HepG2 (cell line): ENCODE measurements at regions not wholly inside any gene's neighbourhood (a gene's known extent, or its start where the extent isn't known, plus 50 kb on each side); places are given as distances from the start of the nearest gene placed in this dataset.

Experiments
- ATAC-seq: fragments of 200-7000 bp; cut with Tn5 transposase; 3 replicates; pipeline ENCODE4 v1.9.1; 2020; ENCODE audit warnings: mild to moderate bottlenecking, moderate library complexity
- BruUV-seq: library from RNA; stranded (reverse); fragments of 400-500 nt; replicated peaks from 2 replicates; lab custom pipeline; 2021; lab: Mats Ljungman, UMichigan
- CTCF ChIA-PET: fragments of 300-600 bp; formaldehyde crosslinking; extraction: SDS; loops from one replicate; lab custom pipeline; 2021; ENCODE audit warnings: low total read pairs, inconsistent platforms, low intra/inter-chr PET ratio; lab: Yijun Ruan, JAX
- POLR2A ChIA-PET: fragments of 350-600 bp; sonication (Branson Sonifier 250); formaldehyde crosslinking; loops from one replicate; lab custom pipeline; 2020; ENCODE audit warnings: antibody characterized with exemption, inconsistent platforms; lab: Yijun Ruan, JAX
- DNase-seq: peaks from one replicate; pipeline ENCODE4 v3.0.0-alpha.2; 2015; ENCODE audit warnings: low spot score
- FAIRE-seq: peaks from 3 replicates; lab custom pipeline; 2011; peaks lifted over from hg19 to GRCh38; lab: Jason Lieb, UNC
- H2AFZ ChIP-seq: one replicate; pipeline ENCODE4 v1.6.1; 2011; ENCODE audit warnings: low read length, inconsistent platforms
- H3K27ac ChIP-seq: fragments of 300-600 bp; 3 replicates; pipeline ENCODE4 v1.8.0; 2011; ENCODE audit warnings: mixed run types, mild to moderate bottlenecking, mixed read lengths, low read length, inconsistent platforms; ENCODE audit not compliant: insufficient read depth; ENCODE audit errors: extremely low read length
- H3K27me3 ChIP-seq, 2 experiments: fragments of 200-600 bp in 1 of 2; 2 replicates in 1 of 2; 3 replicates in 1 of 2; pipeline versions ENCODE4 v1.6.0 to v1.8.0; 2011; ENCODE audit warnings: low read length in 2 of 2, mild to moderate bottlenecking in 2 of 2, moderate library complexity in 2 of 2, inconsistent platforms in 1 of 2; ENCODE audit not compliant: insufficient read depth in 2 of 2, control insufficient read depth in 1 of 2
- H3K36me3 ChIP-seq, 2 experiments: fragments of 200-600 bp in 1 of 2; replicated peaks in 1 of 2; 2 replicates in 1 of 2; 3 replicates in 1 of 2; pipeline versions ENCODE4 v1.5.1 to v1.8.0; 2011; ENCODE audit warnings: low read length in 2 of 2, inconsistent platforms in 1 of 2; ENCODE audit not compliant: insufficient read depth in 2 of 2, control insufficient read depth in 1 of 2
- H3K4me1 ChIP-seq: 2 replicates; pipeline ENCODE4 v1.5.1; 2012; ENCODE audit warnings: low read length, inconsistent platforms; ENCODE audit not compliant: insufficient read depth
- H3K4me2 ChIP-seq: 2 replicates; pipeline ENCODE4 v1.6.0; 2011; ENCODE audit warnings: low read depth, low read length, inconsistent platforms
- H3K4me3 ChIP-seq, 3 experiments: fragments of 200-600 bp in 1 of 3; sonication (generic), shearing (Covaris generic) in 1 of 3; replicated peaks in 1 of 3; 2 replicates each; pipeline ENCODE4 v1.5.1; 2011 to 2016; ENCODE audit warnings: low read length in 3 of 3, inconsistent platforms in 2 of 3, low read depth in 2 of 3, mild to moderate bottlenecking in 2 of 3, control low read depth in 1 of 3, mixed read lengths in 1 of 3; ENCODE audit not compliant: insufficient read depth in 1 of 3
- H3K79me2 ChIP-seq: one replicate; pipeline ENCODE4 v1.6.1; 2011; ENCODE audit warnings: low read length, inconsistent platforms; ENCODE audit not compliant: insufficient read depth
- H3K9ac ChIP-seq: 2 replicates; pipeline ENCODE4 v1.6.0; 2011; ENCODE audit warnings: mild to moderate bottlenecking, low read depth, low read length, inconsistent platforms; ENCODE audit not compliant: insufficient read depth
- H3K9me3 ChIP-seq: 2 replicates; pipeline ENCODE4 v1.5.1; 2012; ENCODE audit warnings: mild to moderate bottlenecking, low read length
- H4K20me1 ChIP-seq: 2 replicates; pipeline ENCODE4 v1.6.0; 2011; ENCODE audit warnings: inconsistent platforms, mild to moderate bottlenecking, low read length, moderate library complexity; ENCODE audit not compliant: insufficient read depth
- ARNTL ChIP-seq: sonication (generic); formaldehyde crosslinking; IDR thresholded peaks from 2 replicates; pipeline ENCODE4 v1.4.0; 2020; ENCODE audit warnings: mild to moderate bottlenecking, missing genetic modification reagents
- CAMTA2 ChIP-seq: sonication (generic); formaldehyde crosslinking; IDR thresholded peaks from 2 replicates; pipeline ENCODE4 v1.4.0; 2020; ENCODE audit warnings: mild to moderate bottlenecking, missing genetic modification reagents, borderline replicate concordance
- DR1 ChIP-seq: sonication (generic); formaldehyde crosslinking; IDR thresholded peaks from 2 replicates; pipeline ENCODE4 v1.8.0; 2021; ENCODE audit warnings: mild to moderate bottlenecking, missing genetic modification reagents, inconsistent platforms
- ELF3 ChIP-seq: IDR thresholded peaks from 2 replicates; pipeline ENCODE4 v1.6.1; 2016; ENCODE audit warnings: missing genetic modification reagents, missing compliant biosample characterization
- GFI1 ChIP-seq: sonication (generic); formaldehyde crosslinking; IDR thresholded peaks from 2 replicates; pipeline ENCODE4 v1.5.0; 2020; ENCODE audit warnings: missing genetic modification reagents, mild to moderate bottlenecking, borderline replicate concordance
- MAFF ChIP-seq: IDR thresholded peaks from 2 replicates; pipeline ENCODE4 v1.6.1; 2011; ENCODE audit warnings: low read depth, low read length, improper control_type of control experiment
- NFE2L1 ChIP-seq: sonication (generic); formaldehyde crosslinking; IDR thresholded peaks from 2 replicates; pipeline ENCODE4 v1.4.0; 2020; ENCODE audit warnings: missing genetic modification reagents, mild to moderate bottlenecking, borderline replicate concordance
- PITX1 ChIP-seq: sonication (generic); formaldehyde crosslinking; IDR thresholded peaks from 2 replicates; pipeline ENCODE4 v1.5.1; 2020; ENCODE audit warnings: mild to moderate bottlenecking, missing genetic modification reagents
- PRMT3 ChIP-seq: sonication (generic); formaldehyde crosslinking; IDR thresholded peaks from 2 replicates; pipeline ENCODE4 v1.8.1; 2022; ENCODE audit warnings: low read depth, mild to moderate bottlenecking, moderate library complexity, missing genetic modification reagents, borderline replicate concordance
- SOX13 ChIP-seq, 3 experiments: fragments of 450-650 bp in 1 of 3; sonication (generic) in 1 of 3; formaldehyde crosslinking in 1 of 3; IDR thresholded peaks in 2 of 3; conservative IDR thresholded peaks in 1 of 3; 2 replicates each; pipeline versions ENCODE4 v1.5.0 to v1.6.1; 2016 to 2020; ENCODE audit warnings: antibody characterized with exemption in 1 of 3, mild to moderate bottlenecking in 1 of 3, missing compliant biosample characterization in 1 of 3, missing genetic modification reagents in 1 of 3, moderate library complexity in 1 of 3
- ZFP36 ChIP-seq: fragments of 150-350 bp; IDR thresholded peaks from 2 replicates; pipeline ENCODE4 v1.6.1; 2018; ENCODE audit warnings: borderline replicate concordance, low read length, low read depth; ENCODE audit not compliant: partially characterized antibody
- ZNF350 ChIP-seq: sonication (generic); formaldehyde crosslinking; IDR thresholded peaks from 2 replicates; pipeline ENCODE4 v1.4.0; 2020; ENCODE audit warnings: mild to moderate bottlenecking, low read depth, missing genetic modification reagents, borderline replicate concordance
- WGBS: methylation state at CpG from one replicate; pipeline ENCODE4 v1.1.6; 2017; ENCODE audit warnings: low lambda C conversion rate; 5-methylcytosine and 5-hydroxymethylcytosine counted together
- in situ Hi-C: cut with HindIII; loops from 2 replicates; pipeline ENCODE4 v1.10.0; 2017; ENCODE audit warnings: low pct_unique_long_range_greater_than_20kb; ENCODE audit not compliant: extremely low pct_ligation_motif_present
- intact Hi-C: fragments of 100-400 bp; cut with micrococcal nuclease; formaldehyde crosslinking; loops from one replicate; pipeline ENCODE4 v1.10.0; 2022; ENCODE audit not compliant: unreplicated experiment
- TF ChIP-seq, protein P1 (sequence below): sonication (generic); formaldehyde crosslinking; IDR thresholded peaks from 2 replicates; pipeline ENCODE4 v1.5.0; 2020; ENCODE audit warnings: missing genetic modification reagents
- TF ChIP-seq, protein P2 (sequence below): sonication (generic); formaldehyde crosslinking; IDR thresholded peaks from 2 replicates; pipeline ENCODE4 v1.4.0; 2020; ENCODE audit warnings: missing genetic modification reagents, borderline replicate concordance
- TF ChIP-seq, protein P3 (sequence below): sonication (generic); formaldehyde crosslinking; IDR thresholded peaks from 2 replicates; pipeline ENCODE4 v1.4.0; 2020; ENCODE audit warnings: missing genetic modification reagents
- TF ChIP-seq, protein P4 (sequence below): sonication (generic); formaldehyde crosslinking; IDR thresholded peaks from 2 replicates; pipeline ENCODE4 v1.9.0; 2022; ENCODE audit warnings: missing genetic modification reagents, mild to moderate bottlenecking, borderline replicate concordance

DNA sequence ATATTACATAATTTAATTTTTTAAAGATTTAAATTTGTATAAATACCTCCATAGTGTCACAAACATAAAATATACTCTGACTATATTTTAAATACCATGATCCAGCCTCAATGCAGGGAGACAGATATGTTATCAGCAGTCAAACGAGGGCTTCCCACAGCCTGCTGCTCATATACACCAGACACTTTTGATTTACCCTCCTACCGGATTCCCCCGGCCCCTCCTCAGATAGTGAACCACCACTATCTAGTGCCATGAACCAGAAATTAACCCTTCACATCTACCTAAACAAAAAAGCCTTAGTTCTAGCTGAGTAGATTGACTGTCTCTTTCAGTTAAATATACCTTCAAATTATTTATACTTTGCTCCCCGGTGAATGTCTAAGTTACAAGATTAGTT is 52.4 kb upstream of the C1orf53 start:
- Histone ChIP-seq H3K79me2 (no peaks in the 10 kb centered on the region), H3K27ac (no peak overlapping the region), H3K36me3 (no peaks in the 10 kb centered on the region), H3K4me2 (no peak overlapping the region), H3K9me3 (no peaks in the 10 kb centered on the region), H3K4me1 (no peaks in the 10 kb centered on the region)
- DNase-seq (no peak), FAIRE-seq (no peak)
- 25% methylated on average over 4 of the region's 4 CpGs for WGBS
- TF ChIP-seq PRMT3 (no peak), GFI1 (CRISPR knock-in tag) (no peak), ARNTL (no peak), ELF3 (CRISPR knock-in tag) (no peak), ZFP36 (no peak), ZNF350 (no peak), PITX1 (CRISPR knock-in tag) (no peak), CAMTA2 (CRISPR knock-in tag) (no peak), NFE2L1 (CRISPR knock-in tag) (no peak), MAFF (no peak), SOX13 (IDR thresholded peaks at IDR 0.05) (no peak), SOX13 (CRISPR knock-in tag; conservative IDR thresholded peaks at IDR 0.05 in 1 of 2, IDR thresholded peaks at IDR 0.05 in 1 of 2) (no peak), DR1 (CRISPR knock-in tag) (no peak)
- TF ChIP-seq, protein P1, sequence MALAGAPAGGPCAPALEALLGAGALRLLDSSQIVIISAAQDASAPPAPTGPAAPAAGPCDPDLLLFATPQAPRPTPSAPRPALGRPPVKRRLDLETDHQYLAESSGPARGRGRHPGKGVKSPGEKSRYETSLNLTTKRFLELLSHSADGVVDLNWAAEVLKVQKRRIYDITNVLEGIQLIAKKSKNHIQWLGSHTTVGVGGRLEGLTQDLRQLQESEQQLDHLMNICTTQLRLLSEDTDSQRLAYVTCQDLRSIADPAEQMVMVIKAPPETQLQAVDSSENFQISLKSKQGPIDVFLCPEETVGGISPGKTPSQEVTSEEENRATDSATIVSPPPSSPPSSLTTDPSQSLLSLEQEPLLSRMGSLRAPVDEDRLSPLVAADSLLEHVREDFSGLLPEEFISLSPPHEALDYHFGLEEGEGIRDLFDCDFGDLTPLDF (CRISPR knock-in tag): no peak
- TF ChIP-seq, protein P2, sequence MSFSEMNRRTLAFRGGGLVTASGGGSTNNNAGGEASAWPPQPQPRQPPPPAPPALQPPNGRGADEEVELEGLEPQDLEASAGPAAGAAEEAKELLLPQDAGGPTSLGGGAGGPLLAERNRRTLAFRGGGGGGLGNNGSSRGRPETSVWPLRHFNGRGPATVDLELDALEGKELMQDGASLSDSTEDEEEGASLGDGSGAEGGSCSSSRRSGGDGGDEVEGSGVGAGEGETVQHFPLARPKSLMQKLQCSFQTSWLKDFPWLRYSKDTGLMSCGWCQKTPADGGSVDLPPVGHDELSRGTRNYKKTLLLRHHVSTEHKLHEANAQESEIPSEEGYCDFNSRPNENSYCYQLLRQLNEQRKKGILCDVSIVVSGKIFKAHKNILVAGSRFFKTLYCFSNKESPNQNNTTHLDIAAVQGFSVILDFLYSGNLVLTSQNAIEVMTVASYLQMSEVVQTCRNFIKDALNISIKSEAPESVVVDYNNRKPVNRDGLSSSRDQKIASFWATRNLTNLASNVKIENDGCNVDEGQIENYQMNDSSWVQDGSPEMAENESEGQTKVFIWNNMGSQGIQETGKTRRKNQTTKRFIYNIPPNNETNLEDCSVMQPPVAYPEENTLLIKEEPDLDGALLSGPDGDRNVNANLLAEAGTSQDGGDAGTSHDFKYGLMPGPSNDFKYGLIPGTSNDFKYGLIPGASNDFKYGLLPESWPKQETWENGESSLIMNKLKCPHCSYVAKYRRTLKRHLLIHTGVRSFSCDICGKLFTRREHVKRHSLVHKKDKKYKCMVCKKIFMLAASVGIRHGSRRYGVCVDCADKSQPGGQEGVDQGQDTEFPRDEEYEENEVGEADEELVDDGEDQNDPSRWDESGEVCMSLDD (CRISPR knock-in tag): no peak
- TF ChIP-seq, protein P3, sequence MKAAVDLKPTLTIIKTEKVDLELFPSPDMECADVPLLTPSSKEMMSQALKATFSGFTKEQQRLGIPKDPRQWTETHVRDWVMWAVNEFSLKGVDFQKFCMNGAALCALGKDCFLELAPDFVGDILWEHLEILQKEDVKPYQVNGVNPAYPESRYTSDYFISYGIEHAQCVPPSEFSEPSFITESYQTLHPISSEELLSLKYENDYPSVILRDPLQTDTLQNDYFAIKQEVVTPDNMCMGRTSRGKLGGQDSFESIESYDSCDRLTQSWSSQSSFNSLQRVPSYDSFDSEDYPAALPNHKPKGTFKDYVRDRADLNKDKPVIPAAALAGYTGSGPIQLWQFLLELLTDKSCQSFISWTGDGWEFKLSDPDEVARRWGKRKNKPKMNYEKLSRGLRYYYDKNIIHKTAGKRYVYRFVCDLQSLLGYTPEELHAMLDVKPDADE (CRISPR knock-in tag): no peak
- TF ChIP-seq, protein P4, sequence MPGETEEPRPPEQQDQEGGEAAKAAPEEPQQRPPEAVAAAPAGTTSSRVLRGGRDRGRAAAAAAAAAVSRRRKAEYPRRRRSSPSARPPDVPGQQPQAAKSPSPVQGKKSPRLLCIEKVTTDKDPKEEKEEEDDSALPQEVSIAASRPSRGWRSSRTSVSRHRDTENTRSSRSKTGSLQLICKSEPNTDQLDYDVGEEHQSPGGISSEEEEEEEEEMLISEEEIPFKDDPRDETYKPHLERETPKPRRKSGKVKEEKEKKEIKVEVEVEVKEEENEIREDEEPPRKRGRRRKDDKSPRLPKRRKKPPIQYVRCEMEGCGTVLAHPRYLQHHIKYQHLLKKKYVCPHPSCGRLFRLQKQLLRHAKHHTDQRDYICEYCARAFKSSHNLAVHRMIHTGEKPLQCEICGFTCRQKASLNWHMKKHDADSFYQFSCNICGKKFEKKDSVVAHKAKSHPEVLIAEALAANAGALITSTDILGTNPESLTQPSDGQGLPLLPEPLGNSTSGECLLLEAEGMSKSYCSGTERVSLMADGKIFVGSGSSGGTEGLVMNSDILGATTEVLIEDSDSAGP (CRISPR knock-in tag): no peak
- TF ChIP-seq, all 625 proteins: peak for 0
- intact Hi-C loops: no loop called here
- no peak overlapping the region for H2AFZ ChIP-seq
- ChIA-PET POLR2A (no interaction called here), CTCF (no interaction called here)
- no peak overlapping the region for H3K4me3 ChIP-seq
- no peaks in the 10 kb centered on the region for H3K27me3 ChIP-seq
- in situ Hi-C loops: no loop called here
- ATAC-seq: no peak
- H3K9ac ChIP-seq: no peak overlapping the region
- no peaks in the 10 kb centered on the region for H4K20me1 ChIP-seq
- BruUV-seq: no TSS peak
